ENCODE measurements at regions not wholly inside any gene's neighbourhood (a gene's known extent, or its start where the extent isn't known, plus 50 kb on each side); places are given as distances from the start of the nearest gene placed in this dataset.

DNA sequence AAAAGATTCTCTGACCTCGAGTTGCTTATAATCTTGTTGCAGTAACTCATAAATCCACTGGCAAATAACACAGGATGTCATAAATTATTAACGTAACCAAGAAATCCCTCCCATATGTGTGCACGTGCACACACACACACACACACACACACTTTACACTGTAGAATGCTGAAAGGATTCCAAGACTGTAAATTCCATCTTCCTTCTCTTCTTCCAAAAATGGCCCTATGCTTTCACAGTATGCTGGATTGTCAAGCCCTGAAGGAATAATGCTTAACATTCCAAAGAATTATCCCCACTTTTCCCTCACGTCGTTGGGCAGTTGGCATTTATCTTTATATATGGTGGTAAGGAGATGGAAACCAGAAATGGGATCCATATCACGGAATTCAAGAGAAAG lies 117.5 kb upstream of the CRIM1 start:
- TF ChIP-seq, protein P1, sequence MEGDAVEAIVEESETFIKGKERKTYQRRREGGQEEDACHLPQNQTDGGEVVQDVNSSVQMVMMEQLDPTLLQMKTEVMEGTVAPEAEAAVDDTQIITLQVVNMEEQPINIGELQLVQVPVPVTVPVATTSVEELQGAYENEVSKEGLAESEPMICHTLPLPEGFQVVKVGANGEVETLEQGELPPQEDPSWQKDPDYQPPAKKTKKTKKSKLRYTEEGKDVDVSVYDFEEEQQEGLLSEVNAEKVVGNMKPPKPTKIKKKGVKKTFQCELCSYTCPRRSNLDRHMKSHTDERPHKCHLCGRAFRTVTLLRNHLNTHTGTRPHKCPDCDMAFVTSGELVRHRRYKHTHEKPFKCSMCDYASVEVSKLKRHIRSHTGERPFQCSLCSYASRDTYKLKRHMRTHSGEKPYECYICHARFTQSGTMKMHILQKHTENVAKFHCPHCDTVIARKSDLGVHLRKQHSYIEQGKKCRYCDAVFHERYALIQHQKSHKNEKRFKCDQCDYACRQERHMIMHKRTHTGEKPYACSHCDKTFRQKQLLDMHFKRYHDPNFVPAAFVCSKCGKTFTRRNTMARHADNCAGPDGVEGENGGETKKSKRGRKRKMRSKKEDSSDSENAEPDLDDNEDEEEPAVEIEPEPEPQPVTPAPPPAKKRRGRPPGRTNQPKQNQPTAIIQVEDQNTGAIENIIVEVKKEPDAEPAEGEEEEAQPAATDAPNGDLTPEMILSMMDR (IDR thresholded peaks at IDR 0.05; ENCODE audit: low read depth, low read length): no peak
- TF ChIP-seq EZH2phosphoT487 (IDR thresholded peaks at IDR 0.05; ENCODE audit: low read depth): no peak

Measured in OCI-LY3 (cell line).